ENCODE measurements at regions not wholly inside any gene's neighbourhood (a gene's known extent, or its start where the extent isn't known, plus 50 kb on each side); places are given as distances from the start of the nearest gene placed in this dataset.
A peak's percentile ranks its signal among the peaks of the same experiment; 100 is the strongest.

DNA sequence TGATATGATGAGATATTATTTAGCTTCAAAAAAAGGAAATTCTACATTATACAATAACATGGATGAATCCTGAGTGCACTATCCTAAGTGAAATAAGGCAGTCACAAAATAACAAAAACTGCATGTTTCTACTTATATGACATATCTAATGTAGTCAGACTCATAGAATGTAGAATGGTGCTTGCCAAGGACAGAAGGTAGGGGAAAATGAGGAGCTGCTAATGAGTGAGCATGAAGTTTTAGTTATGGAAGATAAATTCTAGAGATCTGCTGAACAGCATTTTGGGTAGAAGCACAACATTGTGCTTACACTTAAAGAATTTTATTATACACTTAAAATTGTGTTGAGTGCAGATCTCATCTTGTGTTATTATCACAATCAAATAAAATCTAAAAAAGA, 812.4 kb downstream of the KCTD16 start (continued):
- TF ChIP-seq JUND (CRISPR knock-in tag; IDR thresholded peaks at IDR 0.05) (no peak), NCOR1 (IDR thresholded peaks at IDR 0.05; ENCODE audit: borderline replicate concordance, low read length) (no peak), ZNF720 (CRISPR knock-in tag; IDR thresholded peaks at IDR 0.05) (no peak), NFKB2 (CRISPR knock-in tag; IDR thresholded peaks at IDR 0.05; ENCODE audit: borderline replicate concordance) (no peak)
- TF ChIP-seq, protein P1, sequence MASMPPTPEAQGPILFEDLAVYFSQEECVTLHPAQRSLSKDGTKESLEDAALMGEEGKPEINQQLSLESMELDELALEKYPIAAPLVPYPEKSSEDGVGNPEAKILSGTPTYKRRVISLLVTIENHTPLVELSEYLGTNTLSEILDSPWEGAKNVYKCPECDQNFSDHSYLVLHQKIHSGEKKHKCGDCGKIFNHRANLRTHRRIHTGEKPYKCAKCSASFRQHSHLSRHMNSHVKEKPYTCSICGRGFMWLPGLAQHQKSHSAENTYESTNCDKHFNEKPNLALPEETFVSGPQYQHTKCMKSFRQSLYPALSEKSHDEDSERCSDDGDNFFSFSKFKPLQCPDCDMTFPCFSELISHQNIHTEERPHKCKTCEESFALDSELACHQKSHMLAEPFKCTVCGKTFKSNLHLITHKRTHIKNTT (CRISPR knock-in tag; IDR thresholded peaks at IDR 0.05) = no peak
- TF ChIP-seq, protein P2, sequence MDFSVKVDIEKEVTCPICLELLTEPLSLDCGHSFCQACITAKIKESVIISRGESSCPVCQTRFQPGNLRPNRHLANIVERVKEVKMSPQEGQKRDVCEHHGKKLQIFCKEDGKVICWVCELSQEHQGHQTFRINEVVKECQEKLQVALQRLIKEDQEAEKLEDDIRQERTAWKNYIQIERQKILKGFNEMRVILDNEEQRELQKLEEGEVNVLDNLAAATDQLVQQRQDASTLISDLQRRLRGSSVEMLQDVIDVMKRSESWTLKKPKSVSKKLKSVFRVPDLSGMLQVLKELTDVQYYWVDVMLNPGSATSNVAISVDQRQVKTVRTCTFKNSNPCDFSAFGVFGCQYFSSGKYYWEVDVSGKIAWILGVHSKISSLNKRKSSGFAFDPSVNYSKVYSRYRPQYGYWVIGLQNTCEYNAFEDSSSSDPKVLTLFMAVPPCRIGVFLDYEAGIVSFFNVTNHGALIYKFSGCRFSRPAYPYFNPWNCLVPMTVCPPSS (IDR thresholded peaks at IDR 0.05) = no peak
- TF ChIP-seq, protein P3, sequence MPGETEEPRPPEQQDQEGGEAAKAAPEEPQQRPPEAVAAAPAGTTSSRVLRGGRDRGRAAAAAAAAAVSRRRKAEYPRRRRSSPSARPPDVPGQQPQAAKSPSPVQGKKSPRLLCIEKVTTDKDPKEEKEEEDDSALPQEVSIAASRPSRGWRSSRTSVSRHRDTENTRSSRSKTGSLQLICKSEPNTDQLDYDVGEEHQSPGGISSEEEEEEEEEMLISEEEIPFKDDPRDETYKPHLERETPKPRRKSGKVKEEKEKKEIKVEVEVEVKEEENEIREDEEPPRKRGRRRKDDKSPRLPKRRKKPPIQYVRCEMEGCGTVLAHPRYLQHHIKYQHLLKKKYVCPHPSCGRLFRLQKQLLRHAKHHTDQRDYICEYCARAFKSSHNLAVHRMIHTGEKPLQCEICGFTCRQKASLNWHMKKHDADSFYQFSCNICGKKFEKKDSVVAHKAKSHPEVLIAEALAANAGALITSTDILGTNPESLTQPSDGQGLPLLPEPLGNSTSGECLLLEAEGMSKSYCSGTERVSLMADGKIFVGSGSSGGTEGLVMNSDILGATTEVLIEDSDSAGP (CRISPR knock-in tag; IDR thresholded peaks at IDR 0.05; ENCODE audit: borderline replicate concordance) = no peak

DNA sequence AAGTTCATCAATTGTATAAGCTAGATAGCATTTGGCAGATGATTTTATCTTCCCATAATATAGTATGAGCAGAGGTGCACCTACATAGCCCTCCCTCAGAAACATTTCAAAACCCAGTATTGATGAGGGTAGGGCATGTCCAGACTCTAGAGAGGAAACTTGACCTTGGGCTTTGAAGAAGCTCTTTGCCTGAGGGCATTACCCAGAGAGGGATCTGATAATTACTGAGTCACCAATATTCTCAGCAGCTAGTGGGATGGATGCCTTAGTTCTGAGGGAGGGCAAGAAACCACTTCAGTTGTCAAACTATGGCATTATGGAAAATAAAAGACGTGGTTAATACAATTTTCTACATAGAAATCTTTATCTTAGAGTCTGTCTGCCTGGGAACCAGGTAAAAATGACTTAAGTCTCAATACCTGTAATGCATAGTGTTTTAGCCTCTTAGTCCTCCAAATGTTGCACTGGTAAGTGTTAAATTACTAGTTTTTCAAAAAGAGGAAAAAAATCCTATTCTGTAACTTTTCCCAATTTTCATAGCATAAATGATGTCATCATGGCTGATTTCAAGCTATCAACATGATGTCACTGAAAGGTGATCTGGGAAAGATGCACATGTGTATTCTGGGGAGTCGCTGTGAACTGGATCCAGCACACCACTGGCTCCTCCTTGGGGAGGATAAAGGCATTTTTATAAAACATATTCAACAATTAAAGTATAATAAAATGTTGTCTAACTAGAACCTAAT, 809.0 kb downstream of the KCTD16 start:
- Histone ChIP-seq H4K20me1 (ENCODE audit: insufficient read depth, low read length) (no peaks in the 10 kb centered on the region), H3K4me1 (ENCODE audit: insufficient read depth, low read length) (no peaks in the 10 kb centered on the region), H2AFZ (ENCODE audit: low read length) (no peak overlapping the region), H3K9me3 (ENCODE audit: low read length) (peaks cover 21% of the 10 kb centered on the region), H3K4me2 (ENCODE audit: low read depth, low read length) (no peak overlapping the region), H3K27me3 (ENCODE audit: control insufficient read depth in 1 of 2, insufficient read depth in 2 of 2, low read length in 2 of 2) (no peaks in the 10 kb centered on the region), H3K27ac (ENCODE audit: extremely low read length, insufficient read depth, low read length) (no peak overlapping the region), H3K9ac (ENCODE audit: insufficient read depth, low read depth, low read length) (no peak overlapping the region), H3K36me3 (replicated peaks in 1 of 2; ENCODE audit: control insufficient read depth in 1 of 2, insufficient read depth in 2 of 2, low read length in 2 of 2) (no peaks in the 10 kb centered on the region), H3K4me3 (replicated peaks in 1 of 3; ENCODE audit: insufficient read depth in 1 of 3, low read depth in 2 of 3, low read length in 3 of 3) (no peak overlapping the region), H3K79me2 (ENCODE audit: insufficient read depth, low read length) (no peaks in the 10 kb centered on the region)
- in situ Hi-C loops (cut with HindIII; ENCODE audit: extremely low pct_ligation_motif_present, low pct_unique_long_range_greater_than_20kb) (no loop called here), intact Hi-C loops (cut with micrococcal nuclease; ENCODE audit: unreplicated experiment) (no loop called here)
- peak; percentile 80 for TF ChIP-seq ATF7 (IDR thresholded peaks at IDR 0.05)
- TF ChIP-seq ATF7 (CRISPR knock-in tag; IDR thresholded peaks at IDR 0.05) = no peak
- no peak for TF ChIP-seq ZNF558 (CRISPR knock-in tag; IDR thresholded peaks at IDR 0.05; ENCODE audit: borderline replicate concordance)
- no peak for ATAC-seq
- WGBS (ENCODE audit: low lambda C conversion rate) = 0% methylated on average over 2 of the region's 2 CpGs
- POLR2A ChIA-PET = no interaction called here
- FAIRE-seq = no peak
- no TSS peak for BruUV-seq (replicated peaks)
- CTCF ChIA-PET (ENCODE audit: low intra/inter-chr PET ratio, low total read pairs) = no interaction called here
- no peak for DNase-seq (ENCODE audit: low spot score)

Measured in HepG2 (cell line).